ENCODE measurements at regions not wholly inside any gene's neighbourhood (a gene's known extent, or its start where the extent isn't known, plus 50 kb on each side); places are given as distances from the start of the nearest gene placed in this dataset.

DNA sequence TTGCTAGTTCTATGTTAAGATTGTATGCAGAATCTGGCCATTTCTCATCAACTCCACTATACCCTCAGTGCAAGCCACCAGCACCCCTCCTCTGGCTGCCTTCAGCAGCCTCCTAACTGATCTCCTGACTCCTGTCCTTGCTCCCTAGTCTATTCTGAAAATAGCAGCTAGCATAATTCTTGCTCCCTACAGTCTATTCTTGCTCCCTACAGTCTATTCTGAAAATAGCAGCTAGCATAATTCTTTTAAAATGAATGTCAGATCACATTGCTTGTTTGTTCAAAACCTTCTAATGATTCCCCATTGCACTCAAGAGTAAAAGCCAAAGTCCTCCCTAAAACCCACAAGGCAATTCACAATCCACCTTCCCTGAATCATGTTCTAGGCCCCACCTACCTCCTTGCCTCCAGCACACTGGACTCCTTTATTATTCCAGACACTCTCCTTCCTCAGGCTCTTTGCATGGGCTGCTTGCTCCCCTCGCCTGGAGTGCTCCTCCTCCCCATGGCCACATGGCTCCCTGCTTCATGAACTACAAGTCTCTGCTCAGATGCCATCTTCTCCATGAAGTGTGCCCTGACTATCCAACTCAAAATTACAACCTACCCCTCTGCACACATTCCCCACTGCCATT, 164.2 kb upstream of the TNFAIP3 start:
- TF ChIP-seq, protein P1, sequence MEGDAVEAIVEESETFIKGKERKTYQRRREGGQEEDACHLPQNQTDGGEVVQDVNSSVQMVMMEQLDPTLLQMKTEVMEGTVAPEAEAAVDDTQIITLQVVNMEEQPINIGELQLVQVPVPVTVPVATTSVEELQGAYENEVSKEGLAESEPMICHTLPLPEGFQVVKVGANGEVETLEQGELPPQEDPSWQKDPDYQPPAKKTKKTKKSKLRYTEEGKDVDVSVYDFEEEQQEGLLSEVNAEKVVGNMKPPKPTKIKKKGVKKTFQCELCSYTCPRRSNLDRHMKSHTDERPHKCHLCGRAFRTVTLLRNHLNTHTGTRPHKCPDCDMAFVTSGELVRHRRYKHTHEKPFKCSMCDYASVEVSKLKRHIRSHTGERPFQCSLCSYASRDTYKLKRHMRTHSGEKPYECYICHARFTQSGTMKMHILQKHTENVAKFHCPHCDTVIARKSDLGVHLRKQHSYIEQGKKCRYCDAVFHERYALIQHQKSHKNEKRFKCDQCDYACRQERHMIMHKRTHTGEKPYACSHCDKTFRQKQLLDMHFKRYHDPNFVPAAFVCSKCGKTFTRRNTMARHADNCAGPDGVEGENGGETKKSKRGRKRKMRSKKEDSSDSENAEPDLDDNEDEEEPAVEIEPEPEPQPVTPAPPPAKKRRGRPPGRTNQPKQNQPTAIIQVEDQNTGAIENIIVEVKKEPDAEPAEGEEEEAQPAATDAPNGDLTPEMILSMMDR (IDR thresholded peaks at IDR 0.05) = no peak
- no peak for TF ChIP-seq EZH2 (IDR thresholded peaks at IDR 0.05)

All from neural progenitor cell (in vitro differentiated cells).